MM.1S (cell line): ENCODE measurements at regions not wholly inside any gene's neighbourhood (a gene's known extent, or its start where the extent isn't known, plus 50 kb on each side); places are given as distances from the start of the nearest gene placed in this dataset.
"Not testable (repeated sequence)": the region's sequence is repeated elsewhere in the genome, so short reads cannot be mapped to it uniquely, and the experiment has no call there.

Experiments used
- DNase-seq: peaks from one replicate; pipeline ENCODE4 v3.0.0-alpha.2; 2015
- H2AFZ ChIP-seq: fragments of 300-600 bp; sonication (generic); 2 replicates; pipeline ENCODE4 v1.6.0; 2016; ENCODE audit warnings: antibody characterized with exemption, low read length
- H3F3A ChIP-seq: fragments of 300-600 bp; sonication (generic); 2 replicates; pipeline ENCODE4 v1.6.1; 2016; ENCODE audit warnings: mild to moderate bottlenecking, antibody characterized with exemption, low read length, moderate library complexity, mixed read lengths; ENCODE audit not compliant: insufficient read depth
- H3K27ac ChIP-seq: fragments of 300-600 bp; sonication (generic); 2 replicates; pipeline ENCODE4 v1.5.1; 2016; ENCODE audit warnings: mild to moderate bottlenecking, low read length
- H3K27me3 ChIP-seq: fragments of 300-600 bp; sonication (generic); replicated peaks from 2 replicates; pipeline ENCODE4 v1.6.0; 2016; ENCODE audit warnings: low read length; ENCODE audit not compliant: insufficient read depth
- H3K36me3 ChIP-seq: fragments of 300-600 bp; sonication (generic); replicated peaks from 2 replicates; pipeline ENCODE4 v1.6.1; 2016; ENCODE audit warnings: mild to moderate bottlenecking, low read length, mixed read lengths; ENCODE audit not compliant: insufficient read depth
- H3K4me1 ChIP-seq: fragments of 300-600 bp; sonication (generic); 2 replicates; pipeline ENCODE4 v1.6.1; 2016; ENCODE audit warnings: low read length, mixed read lengths
- H3K4me2 ChIP-seq: fragments of 300-600 bp; sonication (generic); 2 replicates; pipeline ENCODE4 v1.6.0; 2016; ENCODE audit warnings: low read depth, low read length
- H3K4me3 ChIP-seq: fragments of 300-600 bp; sonication (generic); 2 replicates; pipeline ENCODE4 v1.5.1; 2016; ENCODE audit warnings: low read length, mixed read lengths
- H3K79me2 ChIP-seq: fragments of 300-600 bp; sonication (generic); 2 replicates; pipeline ENCODE4 v1.6.1; 2016; ENCODE audit warnings: mixed run types, low read length, mixed read lengths
- H3K9ac ChIP-seq: fragments of 300-600 bp; sonication (generic); 2 replicates; pipeline ENCODE4 v1.6.1; 2016; ENCODE audit warnings: low read length, mixed read lengths
- H3K9me2 ChIP-seq: fragments of 300-600 bp; sonication (generic); replicated peaks from 2 replicates; pipeline ENCODE4 v1.6.1; 2016; ENCODE audit warnings: mild to moderate bottlenecking, low read length, mixed read lengths; ENCODE audit not compliant: insufficient read depth
- H3K9me3 ChIP-seq: fragments of 300-600 bp; sonication (generic); replicated peaks from 2 replicates; pipeline ENCODE4 v1.6.1; 2016; ENCODE audit warnings: mild to moderate bottlenecking, low read length, mixed read lengths; ENCODE audit not compliant: insufficient read depth
- H4K20me1 ChIP-seq: fragments of 300-600 bp; sonication (generic); 2 replicates; pipeline ENCODE4 v1.6.1; 2016; ENCODE audit warnings: mild to moderate bottlenecking, low read length, moderate library complexity, mixed read lengths; ENCODE audit not compliant: insufficient read depth
- EZH2 ChIP-seq: fragments of 300-600 bp; sonication (generic); optimal IDR thresholded peaks from 2 replicates; pipeline ENCODE3; 2017; ENCODE audit warnings: low read depth, mild to moderate bottlenecking, antibody characterized with exemption, low read length, mixed read lengths
- EZH2phosphoT487 ChIP-seq: fragments of 300-600 bp; sonication (generic); IDR thresholded peaks from 2 replicates; pipeline ENCODE4 v1.6.1; 2018; ENCODE audit warnings: antibody characterized with exemption, low read length
- TF ChIP-seq, protein P1 (sequence below): fragments of 300-600 bp; sonication (generic); IDR thresholded peaks from 2 replicates; pipeline ENCODE4 v1.5.1; 2016; ENCODE audit warnings: antibody characterized with exemption, low read length, mixed read lengths

DNA sequence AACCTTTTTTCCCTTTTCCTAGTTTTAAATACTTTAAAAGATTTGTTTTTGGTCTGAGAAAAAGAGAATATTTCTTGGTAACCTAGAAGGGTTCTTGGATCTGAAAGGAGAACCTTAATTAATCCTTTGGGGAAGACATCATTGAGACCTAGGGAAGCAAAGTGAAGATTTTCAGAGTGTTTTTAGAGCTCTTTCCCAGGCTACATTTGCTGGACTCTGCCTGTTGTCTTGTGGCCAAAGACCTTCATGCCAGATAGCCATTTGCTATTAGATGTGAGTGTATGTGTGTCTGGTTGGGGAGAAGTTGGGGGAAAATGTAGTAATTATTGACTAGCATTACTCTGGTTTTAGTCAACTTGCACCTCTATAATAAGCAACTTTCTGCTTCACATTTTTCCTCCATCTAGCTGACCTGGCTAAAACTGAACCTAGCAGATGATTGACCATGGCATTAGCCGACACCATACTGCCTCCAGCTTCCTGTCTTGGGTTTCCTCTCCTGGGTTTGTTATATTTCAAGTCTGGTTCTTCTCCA, 239.1 kb downstream of the USP25 start:
- DNase-seq: no peak
- no peak overlapping the region for H3K4me3 ChIP-seq
- H3K27ac ChIP-seq: no peak overlapping the region
- H3K79me2 ChIP-seq: no peaks in the 10 kb centered on the region
- H3K9me2 ChIP-seq: no peaks in the 10 kb centered on the region
- H3K9ac ChIP-seq: no peak overlapping the region
- TF ChIP-seq EZH2phosphoT487 (no peak), EZH2 (no peak)
- TF ChIP-seq, protein P1, sequence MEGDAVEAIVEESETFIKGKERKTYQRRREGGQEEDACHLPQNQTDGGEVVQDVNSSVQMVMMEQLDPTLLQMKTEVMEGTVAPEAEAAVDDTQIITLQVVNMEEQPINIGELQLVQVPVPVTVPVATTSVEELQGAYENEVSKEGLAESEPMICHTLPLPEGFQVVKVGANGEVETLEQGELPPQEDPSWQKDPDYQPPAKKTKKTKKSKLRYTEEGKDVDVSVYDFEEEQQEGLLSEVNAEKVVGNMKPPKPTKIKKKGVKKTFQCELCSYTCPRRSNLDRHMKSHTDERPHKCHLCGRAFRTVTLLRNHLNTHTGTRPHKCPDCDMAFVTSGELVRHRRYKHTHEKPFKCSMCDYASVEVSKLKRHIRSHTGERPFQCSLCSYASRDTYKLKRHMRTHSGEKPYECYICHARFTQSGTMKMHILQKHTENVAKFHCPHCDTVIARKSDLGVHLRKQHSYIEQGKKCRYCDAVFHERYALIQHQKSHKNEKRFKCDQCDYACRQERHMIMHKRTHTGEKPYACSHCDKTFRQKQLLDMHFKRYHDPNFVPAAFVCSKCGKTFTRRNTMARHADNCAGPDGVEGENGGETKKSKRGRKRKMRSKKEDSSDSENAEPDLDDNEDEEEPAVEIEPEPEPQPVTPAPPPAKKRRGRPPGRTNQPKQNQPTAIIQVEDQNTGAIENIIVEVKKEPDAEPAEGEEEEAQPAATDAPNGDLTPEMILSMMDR: no peak
- no peaks in the 10 kb centered on the region for H3K9me3 ChIP-seq
- no peak overlapping the region for H3K4me2 ChIP-seq
- no peak overlapping the region for H2AFZ ChIP-seq
- H3K4me1 ChIP-seq: no peaks in the 10 kb centered on the region
- no peaks in the 10 kb centered on the region for H3F3A ChIP-seq
- H3K36me3 ChIP-seq: no peaks in the 10 kb centered on the region
- no peaks in the 10 kb centered on the region for H3K27me3 ChIP-seq
- no peaks in the 10 kb centered on the region for H4K20me1 ChIP-seq

DNA sequence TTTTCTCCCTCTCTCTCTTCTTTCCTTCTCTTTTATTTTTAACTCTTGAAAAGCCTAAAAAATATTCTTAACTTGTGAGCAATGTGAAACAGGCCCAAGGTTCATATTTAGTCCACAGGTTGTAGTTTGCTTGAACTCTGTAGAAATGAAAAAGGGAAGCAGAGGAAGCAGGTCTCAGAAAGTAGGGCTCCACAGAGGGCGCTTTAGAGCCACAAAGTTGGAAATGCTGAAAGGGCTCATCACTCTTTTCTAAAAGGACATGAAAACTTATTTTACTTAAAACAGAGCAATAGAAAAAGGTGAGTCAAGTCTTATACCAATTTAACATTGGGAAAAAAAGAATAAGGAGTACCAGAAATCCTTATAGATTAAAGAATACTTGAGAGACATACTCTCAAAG, 247.0 kb downstream of the USP25 start:
- H3K9ac ChIP-seq: no peak overlapping the region
- DNase-seq: no peak
- no peaks in the 10 kb centered on the region for H3K36me3 ChIP-seq
- TF ChIP-seq, protein P1: 0 out of 2 replicates have a peak, but pooled peaks have one; percentile 10
- TF ChIP-seq EZH2phosphoT487: no peak
- H3K4me1 ChIP-seq: no peaks in the 10 kb centered on the region
- no peaks in the 10 kb centered on the region for H3K9me3 ChIP-seq
- no peak overlapping the region for H2AFZ ChIP-seq
- H3F3A ChIP-seq: no peaks in the 10 kb centered on the region
- H3K9me2 ChIP-seq: no peaks in the 10 kb centered on the region
- H3K27ac ChIP-seq: no peak overlapping the region
- no peaks in the 10 kb centered on the region for H3K27me3 ChIP-seq
- no peak overlapping the region for H3K4me2 ChIP-seq
- H3K4me3 ChIP-seq: no peak overlapping the region
- H3K79me2 ChIP-seq: no peaks in the 10 kb centered on the region
- H4K20me1 ChIP-seq: no peaks in the 10 kb centered on the region

DNA sequence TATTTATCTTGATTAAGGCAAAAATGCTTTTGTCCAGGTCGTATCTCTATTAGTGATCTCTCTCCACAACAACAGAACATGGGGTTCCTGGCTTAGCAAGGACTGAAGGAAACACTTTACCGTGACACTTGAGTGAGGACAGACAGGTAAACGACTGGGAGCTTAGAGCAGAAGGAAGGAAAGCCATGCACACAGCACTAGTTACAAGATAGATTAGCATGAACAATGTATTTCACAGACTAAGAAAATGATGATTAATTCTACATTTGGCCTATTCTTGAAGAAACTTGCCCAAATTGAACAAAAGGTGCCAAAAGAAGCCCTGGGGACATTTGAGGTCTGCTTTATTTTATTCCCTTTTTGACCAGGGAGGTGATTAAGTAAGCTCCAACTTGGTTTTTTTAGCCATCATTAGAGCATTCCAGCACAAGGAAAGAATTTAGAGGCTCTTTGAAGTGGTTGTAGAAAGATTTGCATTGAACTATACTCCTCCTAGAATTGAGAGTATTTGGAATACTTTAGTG, 248.5 kb downstream of the USP25 start:
- no peak for TF ChIP-seq EZH2phosphoT487
- Histone ChIP-seq H3K9ac (no peak overlapping the region), H2AFZ (no peak overlapping the region), H3K4me2 (no peak overlapping the region), H3K4me3 (no peak overlapping the region), H4K20me1 (no peaks in the 10 kb centered on the region), H3F3A (no peaks in the 10 kb centered on the region), H3K79me2 (no peaks in the 10 kb centered on the region), H3K9me2 (no peaks in the 10 kb centered on the region), H3K4me1 (no peaks in the 10 kb centered on the region), H3K9me3 (no peaks in the 10 kb centered on the region), H3K36me3 (no peaks in the 10 kb centered on the region), H3K27ac (no peak overlapping the region), H3K27me3 (no peaks in the 10 kb centered on the region)
- no peak for DNase-seq

DNA sequence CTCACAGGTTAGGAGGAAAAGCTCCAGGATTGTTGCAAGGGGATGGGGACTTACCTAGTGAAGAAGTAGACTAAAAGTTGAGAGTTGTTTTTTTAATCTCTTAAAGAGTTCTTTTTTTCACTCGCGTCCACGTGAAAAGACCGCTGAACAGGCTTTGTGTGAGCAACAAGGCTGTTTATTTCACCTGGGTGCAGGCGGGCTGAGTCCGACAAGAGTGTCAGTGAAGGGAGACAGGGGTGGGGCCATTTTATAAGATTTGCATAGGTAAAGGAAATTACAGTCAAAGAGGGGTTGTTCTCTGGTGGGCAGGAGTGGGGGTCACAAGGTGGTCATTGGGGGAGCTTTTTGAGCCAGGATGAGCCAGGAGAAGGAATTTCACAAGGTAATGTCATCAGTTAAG, 249.7 kb downstream of the USP25 start:
- H3K4me1 ChIP-seq: not testable (repeated sequence)

More for the DNA sequence above, 249.7 kb downstream of the USP25 start:
- H3K79me2 ChIP-seq, H3K4me2 ChIP-seq, H4K20me1 ChIP-seq, H3K36me3 ChIP-seq, H3K27me3 ChIP-seq, DNase-seq, H3K4me3 ChIP-seq, H3K27ac ChIP-seq, H3K9me2 ChIP-seq, H3K9ac ChIP-seq, H3K9me3 ChIP-seq, H2AFZ ChIP-seq, H3F3A ChIP-seq: not testable (repeated sequence)
